GM13977 (cell line): ENCODE measurements at regions not wholly inside any gene's neighbourhood (a gene's known extent, or its start where the extent isn't known, plus 50 kb on each side); places are given as distances from the start of the nearest gene placed in this dataset.

Source experiments
- DNase-seq: peaks from one replicate; pipeline ENCODE4 v3.0.0; 2012; ENCODE audit warnings: low spot score
- in situ Hi-C: fragments of 300-500 bp; cut with MboI; formaldehyde crosslinking; loops from one replicate; pipeline ENCODE4 v1.12.0; 2022; ENCODE audit warnings: low sequenced_read_pairs, low pct_unique_long_range_greater_than_20kb, mixed read lengths, inconsistent platforms; ENCODE audit not compliant: unreplicated experiment
- TF ChIP-seq, protein P1 (sequence below): IDR thresholded peaks from 2 replicates; pipeline ENCODE4 v1.5.1; 2012; ENCODE audit warnings: mild to moderate bottlenecking, control low read depth; ENCODE audit not compliant: insufficient read depth; ENCODE audit errors: extremely low read depth, missing control alignments

DNA sequence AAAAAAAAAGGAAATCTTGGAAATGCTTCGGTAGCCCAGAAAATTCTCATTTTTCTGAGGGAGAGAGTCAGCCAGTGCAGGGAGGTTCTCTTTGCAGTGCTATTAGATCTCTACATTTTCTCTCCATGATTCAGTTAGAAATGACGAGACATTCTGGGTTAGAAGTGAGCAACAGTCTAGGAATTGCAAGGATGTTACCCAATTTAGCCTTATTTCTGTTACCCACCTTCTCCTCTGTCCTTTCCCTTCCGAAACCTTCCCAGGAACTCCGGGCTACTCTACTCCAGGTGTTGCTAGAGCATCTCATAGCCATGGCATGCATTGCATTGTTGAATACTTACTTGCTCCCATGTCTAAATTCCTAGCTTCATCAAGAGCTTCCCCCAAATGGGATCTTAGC, 106.8 kb downstream of the EDEM1 start:
- no peak for DNase-seq
- TF ChIP-seq, protein P1, sequence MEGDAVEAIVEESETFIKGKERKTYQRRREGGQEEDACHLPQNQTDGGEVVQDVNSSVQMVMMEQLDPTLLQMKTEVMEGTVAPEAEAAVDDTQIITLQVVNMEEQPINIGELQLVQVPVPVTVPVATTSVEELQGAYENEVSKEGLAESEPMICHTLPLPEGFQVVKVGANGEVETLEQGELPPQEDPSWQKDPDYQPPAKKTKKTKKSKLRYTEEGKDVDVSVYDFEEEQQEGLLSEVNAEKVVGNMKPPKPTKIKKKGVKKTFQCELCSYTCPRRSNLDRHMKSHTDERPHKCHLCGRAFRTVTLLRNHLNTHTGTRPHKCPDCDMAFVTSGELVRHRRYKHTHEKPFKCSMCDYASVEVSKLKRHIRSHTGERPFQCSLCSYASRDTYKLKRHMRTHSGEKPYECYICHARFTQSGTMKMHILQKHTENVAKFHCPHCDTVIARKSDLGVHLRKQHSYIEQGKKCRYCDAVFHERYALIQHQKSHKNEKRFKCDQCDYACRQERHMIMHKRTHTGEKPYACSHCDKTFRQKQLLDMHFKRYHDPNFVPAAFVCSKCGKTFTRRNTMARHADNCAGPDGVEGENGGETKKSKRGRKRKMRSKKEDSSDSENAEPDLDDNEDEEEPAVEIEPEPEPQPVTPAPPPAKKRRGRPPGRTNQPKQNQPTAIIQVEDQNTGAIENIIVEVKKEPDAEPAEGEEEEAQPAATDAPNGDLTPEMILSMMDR: no peak
- in situ Hi-C loops: no loop called here

DNA sequence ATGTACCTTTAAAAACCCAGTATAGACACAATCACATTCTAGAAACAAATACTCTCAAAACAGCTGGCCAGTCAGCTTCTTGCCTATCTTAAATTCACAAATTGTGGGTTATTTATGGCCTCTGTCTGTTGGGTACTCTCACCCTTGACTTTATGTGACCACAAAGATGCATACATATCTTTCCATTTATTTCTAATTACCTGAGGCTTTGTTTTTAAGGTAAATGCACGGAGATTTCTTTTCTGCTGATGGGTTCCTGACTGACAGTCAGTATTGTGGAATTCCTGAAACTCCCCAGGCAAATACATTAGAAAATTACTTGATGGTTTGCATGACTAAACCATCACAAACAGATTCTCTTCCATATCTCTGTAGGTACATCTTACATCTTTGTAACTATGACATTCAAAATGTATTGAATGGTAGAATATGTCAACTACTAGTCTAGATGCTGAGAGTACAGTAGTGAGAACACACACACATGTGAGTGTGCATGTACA, 107.7 kb downstream of the EDEM1 start:
- TF ChIP-seq, protein P1: no peak
- in situ Hi-C loops: no loop called here
- DNase-seq: no peak

GRCh38 chr3:5296362-5296761, 108.9 kb downstream of the EDEM1 start:
- TF ChIP-seq, protein P1: no peak
- no peak for DNase-seq
- in situ Hi-C loops: no loop called here

- in situ Hi-C loops: no loop called here
Measured at GRCh38 chr3:5297895-5298294, 110.4 kb downstream of the EDEM1 start.

GRCh38 chr3:5298453-5298852, 110.9 kb downstream of the EDEM1 start:
- TF ChIP-seq, protein P1: no peak
- peak; percentile 74 for DNase-seq
- in situ Hi-C loops: no loop called here

More at GRCh38 chr3:5297895-5298294, 110.4 kb downstream of the EDEM1 start:
- no peak for DNase-seq
- TF ChIP-seq, protein P1: no peak

GRCh38 chr3:5299161-5299560, 111.7 kb downstream of the EDEM1 start:
- in situ Hi-C loops: no loop called here
- no peak for DNase-seq
- TF ChIP-seq, protein P1: no peak

DNA sequence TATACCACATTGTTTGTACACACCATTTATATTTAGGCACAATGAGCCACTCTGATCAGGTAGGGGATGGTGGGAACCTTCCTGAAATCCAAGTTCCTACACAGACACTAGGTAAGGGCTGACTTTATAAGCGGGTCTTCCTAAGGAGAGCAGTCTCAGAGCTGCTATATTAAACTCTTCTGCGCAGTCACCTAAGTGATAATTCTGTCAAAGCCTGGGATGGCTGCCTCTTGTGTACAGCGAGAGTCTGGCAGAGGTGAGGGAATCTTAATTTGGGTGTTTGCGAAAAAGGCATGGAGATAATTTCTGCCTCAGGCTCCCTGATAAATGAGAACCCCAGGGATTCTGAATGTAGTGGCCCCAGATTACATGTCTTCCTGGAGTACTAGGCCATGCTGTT, 113.1 kb downstream of the EDEM1 start:
- DNase-seq: no peak
- in situ Hi-C loops: loop anchor here (25.0 kb wide), 1 partner anchor 1487 kb away; no protein-coding TSS in a partner anchor
- TF ChIP-seq, protein P1: no peak
